Adipocyte (in vitro differentiated cells): ENCODE measurements at regions not wholly inside any gene's neighbourhood (a gene's known extent, or its start where the extent isn't known, plus 50 kb on each side); places are given as distances from the start of the nearest gene placed in this dataset.

Source experiments
- DNase-seq: peaks from one replicate; pipeline ENCODE4 v3.0.0-alpha.2; 2015; ENCODE audit warnings: low read depth
- H3K27me3 ChIP-seq: replicated peaks from 2 replicates; pipeline ENCODE4 v1.7.0; 2013; ENCODE audit warnings: mild to moderate bottlenecking, low read length, moderate library complexity; ENCODE audit not compliant: control insufficient read depth, insufficient read depth
- H3K36me3 ChIP-seq: 2 replicates; pipeline ENCODE4 v1.7.0; 2013; ENCODE audit warnings: low read length, mild to moderate bottlenecking, moderate library complexity; ENCODE audit not compliant: control insufficient read depth, insufficient read depth, severe bottlenecking
- H3K4me1 ChIP-seq: 2 replicates; pipeline ENCODE4 v1.7.0; 2013; ENCODE audit warnings: mild to moderate bottlenecking, low read length, moderate library complexity; ENCODE audit not compliant: control insufficient read depth, insufficient read depth
- H3K4me3 ChIP-seq: 2 replicates; pipeline ENCODE4 v1.7.0; 2013; ENCODE audit warnings: mild to moderate bottlenecking, low read length, moderate library complexity
- H3K9ac ChIP-seq: 2 replicates; pipeline ENCODE4 v1.7.0; 2013; ENCODE audit warnings: mild to moderate bottlenecking, low read length, moderate library complexity
- H3K9me3 ChIP-seq: 2 replicates; pipeline ENCODE4 v1.7.0; 2013; ENCODE audit warnings: mild to moderate bottlenecking, low read length, moderate library complexity; ENCODE audit not compliant: control insufficient read depth

DNA sequence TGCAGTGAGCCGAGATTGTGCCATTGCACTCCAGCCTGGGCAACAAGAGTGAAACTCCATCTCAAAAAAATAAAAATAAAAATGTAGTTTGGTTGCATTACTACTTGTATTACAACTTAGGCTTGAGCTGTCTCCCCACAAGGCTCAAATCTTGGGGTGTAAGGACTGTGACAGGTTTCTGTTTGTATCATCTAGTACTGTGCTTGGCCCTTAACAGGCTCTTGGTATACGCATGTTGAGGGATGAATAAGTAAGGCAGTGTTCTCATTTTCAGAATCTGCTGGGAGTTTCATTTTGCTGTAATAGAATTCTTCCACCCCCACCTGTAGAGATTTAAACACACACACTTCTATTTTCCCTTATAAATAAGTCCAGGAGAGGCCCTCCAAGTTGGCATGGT is 289.4 kb upstream of the EEF2KMT start:
- Histone ChIP-seq H3K4me1 (no peaks in the 10 kb centered on the region), H3K9me3 (peaks cover 8% of the 10 kb centered on the region)

DNA sequence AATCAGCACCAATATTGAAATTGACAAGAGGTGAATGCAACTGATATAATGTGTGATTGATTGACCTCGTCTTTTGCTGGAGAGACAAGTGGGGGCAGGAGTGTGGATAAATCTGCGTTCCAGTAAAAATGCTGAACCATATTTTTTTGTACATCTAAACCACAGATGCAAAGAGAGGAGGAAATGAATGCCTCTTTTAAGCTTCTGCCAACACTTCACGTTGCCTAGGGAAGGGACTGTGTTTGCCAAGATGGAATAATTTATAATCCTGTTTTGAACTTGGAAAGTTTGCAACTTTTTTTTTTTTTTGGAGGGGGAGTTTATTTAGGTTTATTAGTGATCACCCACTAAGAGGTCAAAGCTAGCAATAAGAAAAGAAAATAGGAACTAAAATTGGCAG is 288.2 kb upstream of the EEF2KMT start:
- no peaks in the 10 kb centered on the region for H3K36me3 ChIP-seq
- no peak overlapping the region for H3K4me3 ChIP-seq
- H3K27me3 ChIP-seq: no peaks in the 10 kb centered on the region
- no peak for DNase-seq
- H3K9ac ChIP-seq: no peak overlapping the region
- H3K9me3 ChIP-seq: peaks cover 8% of the 10 kb centered on the region
- H3K4me1 ChIP-seq: no peaks in the 10 kb centered on the region

More for the DNA sequence above, 289.4 kb upstream of the EEF2KMT start:
- no peak overlapping the region for H3K9ac ChIP-seq
- DNase-seq: no peak
- H3K4me3 ChIP-seq: no peak overlapping the region
- H3K27me3 ChIP-seq: no peaks in the 10 kb centered on the region
- no peaks in the 10 kb centered on the region for H3K36me3 ChIP-seq

DNA sequence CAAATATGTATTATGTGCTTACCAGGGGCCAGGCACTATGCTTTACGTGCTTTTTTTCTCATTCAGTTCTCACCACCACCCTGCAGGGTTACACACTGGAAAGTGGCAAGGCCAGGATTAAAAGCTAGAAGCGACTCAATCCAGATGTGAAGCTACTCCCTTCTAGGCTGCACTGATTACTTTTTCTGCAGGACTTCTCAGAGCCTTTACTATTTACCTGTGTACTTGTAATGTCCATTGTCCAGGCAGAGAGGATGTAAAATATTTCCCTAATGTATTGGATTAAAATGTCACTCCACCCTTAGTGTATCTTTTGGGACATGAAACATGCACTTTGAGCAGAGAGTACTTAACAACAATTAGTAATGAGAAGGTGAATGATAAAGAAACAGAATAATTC is 287.5 kb upstream of the EEF2KMT start:
- H3K9ac ChIP-seq: no peak overlapping the region
- peaks cover 8% of the 10 kb centered on the region for H3K9me3 ChIP-seq
- H3K36me3 ChIP-seq: no peaks in the 10 kb centered on the region
- DNase-seq: no peak
- no peaks in the 10 kb centered on the region for H3K4me1 ChIP-seq
- no peaks in the 10 kb centered on the region for H3K27me3 ChIP-seq
- no peak overlapping the region for H3K4me3 ChIP-seq

DNA sequence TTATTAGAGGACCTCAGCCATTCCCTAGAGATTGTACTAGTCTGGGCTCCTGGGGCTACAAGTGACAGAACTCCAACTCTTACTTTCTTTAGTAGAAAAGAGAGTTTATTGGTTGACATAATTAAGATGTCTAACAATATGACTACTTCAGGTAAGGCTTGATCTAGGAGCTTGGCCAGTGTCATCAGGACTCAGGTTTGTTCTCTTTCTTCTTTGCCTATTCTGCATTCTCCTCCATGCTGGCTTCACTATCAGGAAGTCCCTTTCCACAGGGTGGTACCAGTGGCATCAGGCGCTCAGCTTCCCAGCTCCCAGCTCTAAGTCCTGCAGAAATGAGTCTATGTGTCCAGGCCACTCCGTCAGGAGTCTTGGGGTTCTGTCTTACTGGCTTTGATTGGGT is 286.1 kb upstream of the EEF2KMT start:
- no peaks in the 10 kb centered on the region for H3K36me3 ChIP-seq
- H3K9ac ChIP-seq: no peak overlapping the region
- H3K27me3 ChIP-seq: no peaks in the 10 kb centered on the region
- peaks cover 8% of the 10 kb centered on the region for H3K9me3 ChIP-seq
- no peak overlapping the region for H3K4me3 ChIP-seq
- DNase-seq: no peak
- no peaks in the 10 kb centered on the region for H3K4me1 ChIP-seq

DNA sequence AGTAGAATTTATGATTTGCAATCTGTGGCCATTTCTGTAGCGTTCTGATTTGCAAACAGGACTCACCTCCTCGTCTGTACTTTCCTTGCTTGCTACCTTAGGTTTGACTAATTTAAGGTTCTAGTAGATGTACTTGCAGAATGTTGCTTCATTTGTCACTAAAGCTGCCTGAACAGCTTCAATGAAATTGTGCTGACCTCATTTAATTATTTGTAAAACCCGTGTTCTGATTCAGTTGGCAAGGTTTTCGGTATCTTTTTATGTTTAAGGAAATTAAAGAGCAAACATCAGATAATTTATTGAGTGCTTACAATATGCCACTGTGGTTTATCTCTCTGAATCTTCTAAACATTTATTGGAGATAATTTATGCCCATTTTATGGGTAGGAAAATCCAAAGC is 284.9 kb upstream of the EEF2KMT start:
- DNase-seq: no peak
- H3K36me3 ChIP-seq: no peaks in the 10 kb centered on the region
- H3K4me1 ChIP-seq: no peaks in the 10 kb centered on the region
- H3K4me3 ChIP-seq: no peak overlapping the region
- H3K9ac ChIP-seq: no peak overlapping the region
- H3K9me3 ChIP-seq: peaks cover 3% of the 10 kb centered on the region
- no peaks in the 10 kb centered on the region for H3K27me3 ChIP-seq

DNA sequence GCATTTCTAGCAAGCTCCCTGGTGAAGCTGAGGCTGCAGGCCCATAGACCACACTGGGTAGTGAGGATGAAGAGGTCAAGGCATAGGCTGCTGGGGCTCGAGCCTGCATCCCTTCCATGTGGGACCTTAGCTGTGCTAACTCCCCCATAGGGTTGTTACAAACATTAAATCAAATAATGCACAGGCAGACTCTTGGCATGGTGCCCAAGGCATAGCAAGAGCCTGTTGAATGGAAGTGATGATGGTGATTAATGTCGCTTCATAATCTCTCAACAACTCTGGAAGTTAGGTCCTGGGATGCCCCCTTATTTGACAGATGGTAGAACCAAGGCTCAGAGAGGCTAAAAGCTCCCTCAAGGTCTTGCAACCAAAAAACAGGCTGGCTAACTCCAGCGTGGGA is 283.9 kb upstream of the EEF2KMT start:
- no peak for DNase-seq
- H3K4me3 ChIP-seq: no peak overlapping the region
- H3K9ac ChIP-seq: no peak overlapping the region
- H3K4me1 ChIP-seq: no peaks in the 10 kb centered on the region
- no peaks in the 10 kb centered on the region for H3K9me3 ChIP-seq
- H3K36me3 ChIP-seq: no peaks in the 10 kb centered on the region
- H3K27me3 ChIP-seq: no peaks in the 10 kb centered on the region

DNA sequence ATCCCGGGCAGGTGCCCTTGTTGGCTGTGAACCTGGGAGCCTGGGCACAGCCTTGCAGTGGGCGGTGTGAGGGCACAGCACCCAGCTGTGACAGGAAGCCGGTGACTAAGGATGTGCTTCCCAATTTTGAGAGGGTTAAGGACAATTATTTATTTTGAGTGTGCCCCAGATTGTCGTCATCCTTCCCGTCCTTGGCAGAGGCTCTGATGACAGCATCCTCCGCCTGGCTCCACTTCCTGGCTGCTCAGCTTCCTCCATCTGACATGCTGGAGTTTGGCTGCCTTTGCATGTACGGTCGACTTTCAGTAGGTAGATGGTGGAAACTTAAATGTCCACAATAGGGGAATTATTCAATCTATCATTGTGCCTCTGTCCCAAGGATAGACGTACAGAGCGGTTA is 282.4 kb upstream of the EEF2KMT start:
- Histone ChIP-seq H3K36me3 (no peaks in the 10 kb centered on the region), H3K4me3 (no peak overlapping the region), H3K4me1 (no peaks in the 10 kb centered on the region), H3K9ac (no peak overlapping the region), H3K27me3 (no peaks in the 10 kb centered on the region), H3K9me3 (no peaks in the 10 kb centered on the region)
- no peak for DNase-seq

DNA sequence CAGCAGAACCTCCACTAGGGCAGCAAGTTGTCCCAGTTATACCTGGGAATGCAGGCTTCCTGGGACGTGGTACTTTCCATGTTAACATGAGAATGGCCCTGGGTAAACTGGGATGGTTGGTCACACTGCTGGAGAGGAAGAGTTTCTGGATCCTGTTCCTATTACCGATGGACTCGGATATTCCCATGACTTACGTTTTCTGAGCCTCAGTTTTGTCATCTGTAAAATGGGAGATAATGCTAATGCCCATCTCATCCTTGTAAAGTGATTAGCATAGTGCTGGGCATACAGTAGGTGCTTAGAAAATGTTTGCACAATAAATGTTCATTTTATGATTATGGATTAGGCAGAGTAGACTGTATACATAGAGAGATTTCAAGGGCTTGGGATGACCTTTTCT is 280.9 kb upstream of the EEF2KMT start:
- Histone ChIP-seq H3K27me3 (no peaks in the 10 kb centered on the region), H3K4me3 (no peak overlapping the region), H3K4me1 (no peaks in the 10 kb centered on the region), H3K9ac (no peak overlapping the region), H3K36me3 (no peaks in the 10 kb centered on the region), H3K9me3 (no peaks in the 10 kb centered on the region)
- no peak for DNase-seq

DNA sequence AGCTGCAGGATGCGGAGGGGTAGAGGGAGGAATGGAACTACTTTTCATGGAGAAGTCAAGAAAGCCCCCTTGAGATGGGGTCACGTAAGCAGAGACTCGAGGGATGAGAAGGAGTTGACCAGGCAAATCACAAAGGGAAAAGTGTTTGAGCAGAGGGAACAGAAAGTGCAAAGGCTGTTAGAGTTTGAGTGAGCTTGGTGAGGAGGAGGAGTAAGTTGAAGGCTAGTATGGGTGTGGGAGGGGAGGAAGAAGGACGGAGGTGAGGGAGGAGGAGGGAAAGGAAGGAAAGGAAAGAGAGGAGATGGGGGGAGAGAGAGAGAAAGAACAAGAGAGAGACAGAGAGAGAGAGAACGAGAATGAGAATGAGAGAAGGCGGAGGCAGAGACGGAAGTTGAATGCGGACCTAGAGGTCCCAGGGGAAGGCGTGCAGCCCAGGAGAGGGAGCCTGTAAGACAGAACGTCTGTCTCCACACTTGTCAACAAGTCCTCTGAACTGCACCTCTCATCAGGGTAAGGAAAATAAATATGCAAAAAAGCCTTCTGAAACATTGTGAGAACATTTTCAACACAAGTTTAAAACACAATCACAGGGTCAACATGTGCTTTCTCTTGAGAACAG is 279.8 kb upstream of the EEF2KMT start:
- Histone ChIP-seq H3K27me3 (no peaks in the 10 kb centered on the region), H3K9me3 (no peaks in the 10 kb centered on the region), H3K36me3 (no peaks in the 10 kb centered on the region), H3K9ac (no peak overlapping the region), H3K4me3 (no peak overlapping the region), H3K4me1 (no peaks in the 10 kb centered on the region)
- no peak for DNase-seq

DNA sequence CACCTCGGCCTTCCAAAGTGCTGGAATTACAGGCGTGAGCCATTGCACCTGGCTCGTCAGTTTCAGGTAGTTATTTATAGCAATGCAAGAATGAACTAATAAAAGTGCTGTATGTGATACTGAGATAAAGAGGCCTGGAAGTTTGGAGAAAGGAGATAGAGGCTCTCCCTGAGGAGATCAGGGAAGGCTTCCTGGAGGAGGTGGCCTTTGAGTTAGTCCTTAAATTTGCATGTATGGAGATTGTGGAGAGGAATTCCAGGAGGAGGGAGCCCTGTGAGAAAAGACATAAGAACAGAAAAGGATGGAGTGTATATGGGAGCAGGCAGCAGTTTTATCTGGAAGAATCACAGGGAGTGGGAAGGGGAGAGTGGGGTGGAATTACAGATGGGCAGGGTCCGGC is 276.6 kb upstream of the EEF2KMT start:
- Histone ChIP-seq H3K4me1 (no peaks in the 10 kb centered on the region), H3K4me3 (no peak overlapping the region), H3K9ac (no peak overlapping the region), H3K27me3 (no peaks in the 10 kb centered on the region), H3K9me3 (no peaks in the 10 kb centered on the region), H3K36me3 (no peaks in the 10 kb centered on the region)
- no peak for DNase-seq

DNA sequence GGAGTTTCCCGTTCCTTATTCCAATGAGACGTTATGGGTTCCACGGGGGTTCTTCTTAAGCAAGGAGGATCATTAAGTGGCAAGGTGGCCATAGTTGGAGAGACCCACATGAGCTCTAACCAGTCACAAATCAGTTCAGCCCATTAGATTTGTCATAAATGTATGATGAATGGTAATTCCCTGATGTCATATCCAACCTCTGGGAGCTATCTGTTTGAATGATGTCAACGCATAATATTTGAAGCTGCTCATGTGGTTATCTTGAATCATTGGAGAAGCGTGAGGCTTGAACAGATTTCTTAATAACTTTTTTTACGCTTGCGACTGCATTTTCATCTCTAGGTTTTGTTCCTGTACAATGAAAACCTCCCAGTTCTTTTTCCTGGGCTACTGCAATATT is 270.4 kb upstream of the EEF2KMT start:
- no peaks in the 10 kb centered on the region for H3K4me1 ChIP-seq

DNA sequence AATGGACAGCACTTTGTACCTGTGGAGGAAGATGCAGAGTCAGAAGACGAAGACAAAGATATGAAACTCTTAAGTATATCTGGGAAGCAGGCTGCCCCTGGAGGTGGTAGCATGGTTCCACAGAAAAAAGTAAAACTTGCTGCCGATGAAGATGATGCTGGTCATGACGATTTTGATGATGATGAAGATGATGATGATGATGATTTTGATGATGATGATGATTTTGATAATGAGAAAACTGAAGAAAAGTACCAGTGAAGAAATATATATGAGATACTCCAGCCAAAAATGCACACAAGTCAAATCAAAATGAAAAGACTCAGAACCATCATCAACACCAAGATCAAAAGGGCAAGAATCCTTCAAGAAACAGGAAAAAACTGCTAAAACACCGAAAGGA is 268.5 kb upstream of the EEF2KMT start:
- Histone ChIP-seq H3K4me3 (no peak overlapping the region), H3K27me3 (no peaks in the 10 kb centered on the region), H3K36me3 (no peaks in the 10 kb centered on the region), H3K9ac (no peak overlapping the region), H3K4me1 (no peaks in the 10 kb centered on the region), H3K9me3 (no peaks in the 10 kb centered on the region)
- no peak for DNase-seq

More for the DNA sequence above, 270.4 kb upstream of the EEF2KMT start:
- Histone ChIP-seq H3K4me3 (no peak overlapping the region), H3K36me3 (no peaks in the 10 kb centered on the region), H3K9me3 (no peaks in the 10 kb centered on the region), H3K9ac (no peak overlapping the region), H3K27me3 (no peaks in the 10 kb centered on the region)
- no peak for DNase-seq
